HepG2 (cell line): ENCODE measurements at regions not wholly inside any gene's neighbourhood (a gene's known extent, or its start where the extent isn't known, plus 50 kb on each side); places are given as distances from the start of the nearest gene placed in this dataset.

ENCODE experiments used
- ATAC-seq: fragments of 200-7000 bp; cut with Tn5 transposase; 3 replicates; pipeline ENCODE4 v1.9.1; 2020; ENCODE audit warnings: mild to moderate bottlenecking, moderate library complexity
- BruUV-seq: library from RNA; stranded (reverse); fragments of 400-500 nt; replicated peaks from 2 replicates; lab custom pipeline; 2021; lab: Mats Ljungman, UMichigan
- CTCF ChIA-PET: fragments of 300-600 bp; formaldehyde crosslinking; extraction: SDS; loops from one replicate; lab custom pipeline; 2021; ENCODE audit warnings: low total read pairs, inconsistent platforms, low intra/inter-chr PET ratio; lab: Yijun Ruan, JAX
- POLR2A ChIA-PET: fragments of 350-600 bp; sonication (Branson Sonifier 250); formaldehyde crosslinking; loops from one replicate; lab custom pipeline; 2020; ENCODE audit warnings: antibody characterized with exemption, inconsistent platforms; lab: Yijun Ruan, JAX
- DNase-seq: peaks from one replicate; pipeline ENCODE4 v3.0.0-alpha.2; 2015; ENCODE audit warnings: low spot score
- FAIRE-seq: peaks from 3 replicates; lab custom pipeline; 2011; peaks lifted over from hg19 to GRCh38; lab: Jason Lieb, UNC
- H2AFZ ChIP-seq: one replicate; pipeline ENCODE4 v1.6.1; 2011; ENCODE audit warnings: low read length, inconsistent platforms
- H3K27ac ChIP-seq: fragments of 300-600 bp; 3 replicates; pipeline ENCODE4 v1.8.0; 2011; ENCODE audit warnings: mixed run types, mild to moderate bottlenecking, mixed read lengths, low read length, inconsistent platforms; ENCODE audit not compliant: insufficient read depth; ENCODE audit errors: extremely low read length
- H3K27me3 ChIP-seq, 2 experiments: fragments of 200-600 bp in 1 of 2; 2 replicates in 1 of 2; 3 replicates in 1 of 2; pipeline versions ENCODE4 v1.6.0 to v1.8.0; 2011; ENCODE audit warnings: low read length in 2 of 2, mild to moderate bottlenecking in 2 of 2, moderate library complexity in 2 of 2, inconsistent platforms in 1 of 2; ENCODE audit not compliant: insufficient read depth in 2 of 2, control insufficient read depth in 1 of 2
- H3K36me3 ChIP-seq, 2 experiments: fragments of 200-600 bp in 1 of 2; replicated peaks in 1 of 2; 2 replicates in 1 of 2; 3 replicates in 1 of 2; pipeline versions ENCODE4 v1.5.1 to v1.8.0; 2011; ENCODE audit warnings: low read length in 2 of 2, inconsistent platforms in 1 of 2; ENCODE audit not compliant: insufficient read depth in 2 of 2, control insufficient read depth in 1 of 2
- H3K4me1 ChIP-seq: 2 replicates; pipeline ENCODE4 v1.5.1; 2012; ENCODE audit warnings: low read length, inconsistent platforms; ENCODE audit not compliant: insufficient read depth
- H3K4me2 ChIP-seq: 2 replicates; pipeline ENCODE4 v1.6.0; 2011; ENCODE audit warnings: low read depth, low read length, inconsistent platforms
- H3K4me3 ChIP-seq, 3 experiments: fragments of 200-600 bp in 1 of 3; sonication (generic), shearing (Covaris generic) in 1 of 3; replicated peaks in 1 of 3; 2 replicates each; pipeline ENCODE4 v1.5.1; 2011 to 2016; ENCODE audit warnings: low read length in 3 of 3, inconsistent platforms in 2 of 3, low read depth in 2 of 3, mild to moderate bottlenecking in 2 of 3, control low read depth in 1 of 3, mixed read lengths in 1 of 3; ENCODE audit not compliant: insufficient read depth in 1 of 3
- H3K79me2 ChIP-seq: one replicate; pipeline ENCODE4 v1.6.1; 2011; ENCODE audit warnings: low read length, inconsistent platforms; ENCODE audit not compliant: insufficient read depth
- H3K9ac ChIP-seq: 2 replicates; pipeline ENCODE4 v1.6.0; 2011; ENCODE audit warnings: mild to moderate bottlenecking, low read depth, low read length, inconsistent platforms; ENCODE audit not compliant: insufficient read depth
- H3K9me3 ChIP-seq: 2 replicates; pipeline ENCODE4 v1.5.1; 2012; ENCODE audit warnings: mild to moderate bottlenecking, low read length
- H4K20me1 ChIP-seq: 2 replicates; pipeline ENCODE4 v1.6.0; 2011; ENCODE audit warnings: inconsistent platforms, mild to moderate bottlenecking, low read length, moderate library complexity; ENCODE audit not compliant: insufficient read depth
- BCL6 ChIP-seq: IDR thresholded peaks from 2 replicates; pipeline ENCODE4 v1.6.1; 2016; ENCODE audit warnings: missing genetic modification reagents, missing compliant biosample characterization
- EEA1 ChIP-seq: sonication (generic); formaldehyde crosslinking; IDR thresholded peaks from 2 replicates; pipeline ENCODE4 v1.5.1; 2020; ENCODE audit warnings: mild to moderate bottlenecking, missing genetic modification reagents, borderline replicate concordance
- EHMT2 ChIP-seq: fragments of 200-600 bp; sonication (generic); IDR thresholded peaks from 2 replicates; pipeline ENCODE4 v1.7.0; 2017; ENCODE audit warnings: antibody characterized with exemption, low read depth, low read length, borderline replicate concordance
- ERF ChIP-seq: IDR thresholded peaks from 2 replicates; pipeline ENCODE4 v1.6.1; 2018; ENCODE audit warnings: missing biosample characterization, missing genetic modification reagents
- GATAD2A ChIP-seq: IDR thresholded peaks from 2 replicates; pipeline ENCODE4 v1.6.1; 2016
- JUNB ChIP-seq: sonication (generic); formaldehyde crosslinking; IDR thresholded peaks from 2 replicates; pipeline ENCODE4 v1.8.0; 2022; ENCODE audit warnings: missing genetic modification reagents, mild to moderate bottlenecking, borderline replicate concordance
- NR3C1 ChIP-seq: sonication (generic); formaldehyde crosslinking; IDR thresholded peaks from 2 replicates; pipeline ENCODE4 v1.4.0; 2020; ENCODE audit warnings: missing genetic modification reagents
- SALL2 ChIP-seq: sonication (generic); formaldehyde crosslinking; IDR thresholded peaks from 2 replicates; pipeline ENCODE4 v1.8.1; 2023; ENCODE audit warnings: mild to moderate bottlenecking, missing genetic modification reagents, inconsistent platforms
- SIX4 ChIP-seq: sonication (generic); formaldehyde crosslinking; IDR thresholded peaks from 2 replicates; pipeline ENCODE4 v1.4.0; 2020; ENCODE audit warnings: missing genetic modification reagents
- SMAD3 ChIP-seq: sonication (generic); formaldehyde crosslinking; IDR thresholded peaks from 2 replicates; pipeline ENCODE4 v1.4.0; 2020; ENCODE audit warnings: missing genetic modification reagents
- SNRNP70 ChIP-seq: fragments of 200-400 bp; formaldehyde crosslinking; IDR thresholded peaks from 2 replicates; pipeline ENCODE4 v1.6.1; 2017; ENCODE audit warnings: mild to moderate bottlenecking, low read depth, low read length, moderate library complexity
- SP140L ChIP-seq: sonication (generic); formaldehyde crosslinking; IDR thresholded peaks from 2 replicates; pipeline ENCODE4 v1.4.0; 2020; ENCODE audit warnings: missing genetic modification reagents, borderline replicate concordance
- SP2 ChIP-seq: sonication (generic); formaldehyde crosslinking; IDR thresholded peaks from 2 replicates; pipeline ENCODE4 v1.5.1; 2020; ENCODE audit warnings: mild to moderate bottlenecking, missing genetic modification reagents
- ZBTB20 ChIP-seq: sonication (generic); formaldehyde crosslinking; IDR thresholded peaks from 2 replicates; pipeline ENCODE4 v1.8.1; 2023; ENCODE audit warnings: missing genetic modification reagents, low read depth, mild to moderate bottlenecking, borderline replicate concordance
- ZNF605 ChIP-seq: sonication (generic); formaldehyde crosslinking; IDR thresholded peaks from 2 replicates; pipeline ENCODE4 v1.8.0; 2022; ENCODE audit warnings: mild to moderate bottlenecking, missing genetic modification reagents
- ZNF703 ChIP-seq: sonication (generic); formaldehyde crosslinking; IDR thresholded peaks from 2 replicates; pipeline ENCODE4 v1.5.1; 2020; ENCODE audit warnings: missing genetic modification reagents, mild to moderate bottlenecking, moderate library complexity, borderline replicate concordance
- WGBS: methylation state at CpG from one replicate; pipeline ENCODE4 v1.1.6; 2017; ENCODE audit warnings: low lambda C conversion rate; 5-methylcytosine and 5-hydroxymethylcytosine counted together
- in situ Hi-C: cut with HindIII; loops from 2 replicates; pipeline ENCODE4 v1.10.0; 2017; ENCODE audit warnings: low pct_unique_long_range_greater_than_20kb; ENCODE audit not compliant: extremely low pct_ligation_motif_present
- intact Hi-C: fragments of 100-400 bp; cut with micrococcal nuclease; formaldehyde crosslinking; loops from one replicate; pipeline ENCODE4 v1.10.0; 2022; ENCODE audit not compliant: unreplicated experiment
- TF ChIP-seq, protein P1 (sequence below): conservative IDR thresholded peaks from 2 replicates; pipeline ENCODE4 v1.6.1; 2018; ENCODE audit warnings: missing genetic modification reagents
- TF ChIP-seq, protein P2 (sequence below), 2 experiments: fragments of 450-650 bp in 1 of 2; sonication (generic) in 1 of 2; formaldehyde crosslinking; IDR thresholded peaks; 2 replicates each; pipeline versions ENCODE4 v1.5.0 to v1.8.0; 2020 to 2022; ENCODE audit warnings: mild to moderate bottlenecking in 1 of 2, missing genetic modification reagents in 1 of 2

DNA sequence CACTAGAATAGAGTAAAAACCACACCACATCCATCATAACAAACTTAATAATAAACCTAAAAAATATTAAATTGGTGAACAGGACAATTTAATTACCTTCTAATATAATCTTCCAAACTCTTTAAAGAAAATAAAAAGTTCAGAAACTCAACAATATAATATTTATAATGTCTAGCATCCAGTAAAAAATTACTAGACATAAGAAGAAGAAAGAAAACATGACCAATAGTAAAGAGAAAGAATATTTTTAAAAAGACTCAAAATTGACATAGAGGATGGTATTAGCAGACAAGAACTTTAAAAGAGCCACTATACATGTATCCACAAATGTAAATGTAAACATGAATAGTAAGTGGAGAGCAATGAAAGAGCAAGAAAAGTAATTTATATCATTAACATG is 388.4 kb downstream of the TFEC start:
- Histone ChIP-seq H3K36me3 (no peaks in the 10 kb centered on the region), H3K4me1 (no peaks in the 10 kb centered on the region), H3K79me2 (no peaks in the 10 kb centered on the region), H4K20me1 (no peaks in the 10 kb centered on the region), H3K27ac (no peak overlapping the region), H2AFZ (no peak overlapping the region), H3K4me3 (no peak overlapping the region), H3K9ac (no peak overlapping the region), H3K9me3 (no peaks in the 10 kb centered on the region), H3K27me3 (no peaks in the 10 kb centered on the region), H3K4me2 (no peak overlapping the region)
- intact Hi-C loops = no loop called here
- POLR2A ChIA-PET = no interaction called here
- TF ChIP-seq SIX4 (CRISPR knock-in tag) = no peak
- TF ChIP-seq SP2 (CRISPR knock-in tag) = no peak
- no peak for TF ChIP-seq SALL2 (CRISPR knock-in tag)
- in situ Hi-C loops = no loop called here
- ATAC-seq (no peak), FAIRE-seq (no peak), DNase-seq (no peak)
- CTCF ChIA-PET = no interaction called here
- BruUV-seq = no TSS peak

DNA sequence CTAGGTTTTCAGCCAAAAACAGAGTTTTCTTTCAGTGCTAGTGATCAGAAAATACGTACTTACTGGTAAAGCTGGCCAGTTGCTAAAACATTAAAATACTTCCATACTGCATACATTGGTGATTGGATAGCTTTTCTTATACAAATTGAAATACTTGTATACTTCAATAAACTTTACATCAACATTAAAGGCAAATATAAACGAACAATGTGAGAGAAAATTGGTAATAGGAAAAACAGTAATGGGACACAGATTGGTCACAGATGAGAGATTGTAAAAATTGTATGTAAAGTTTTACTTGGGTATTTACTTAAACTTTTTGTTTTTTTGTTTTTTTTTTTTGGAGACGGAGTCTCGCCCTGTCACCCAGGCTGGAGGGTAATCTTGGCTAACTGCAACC is 391.7 kb downstream of the TFEC start:
- WGBS = 39% methylated on average over 4 of the region's 4 CpGs
- DNase-seq (no peak), FAIRE-seq (no peak), ATAC-seq (no peak)
- Histone ChIP-seq H3K4me3 (no peak overlapping the region), H3K36me3 (no peaks in the 10 kb centered on the region), H2AFZ (no peak overlapping the region), H3K79me2 (no peaks in the 10 kb centered on the region), H4K20me1 (no peaks in the 10 kb centered on the region), H3K9me3 (no peaks in the 10 kb centered on the region), H3K9ac (no peak overlapping the region), H3K4me1 (no peaks in the 10 kb centered on the region), H3K27me3 (no peaks in the 10 kb centered on the region), H3K27ac (no peak overlapping the region), H3K4me2 (no peak overlapping the region)
- ChIA-PET POLR2A (no interaction called here), CTCF (no interaction called here)
- no TSS peak for BruUV-seq
- intact Hi-C loops = no loop called here
- in situ Hi-C loops = no loop called here
- TF ChIP-seq, protein P1, sequence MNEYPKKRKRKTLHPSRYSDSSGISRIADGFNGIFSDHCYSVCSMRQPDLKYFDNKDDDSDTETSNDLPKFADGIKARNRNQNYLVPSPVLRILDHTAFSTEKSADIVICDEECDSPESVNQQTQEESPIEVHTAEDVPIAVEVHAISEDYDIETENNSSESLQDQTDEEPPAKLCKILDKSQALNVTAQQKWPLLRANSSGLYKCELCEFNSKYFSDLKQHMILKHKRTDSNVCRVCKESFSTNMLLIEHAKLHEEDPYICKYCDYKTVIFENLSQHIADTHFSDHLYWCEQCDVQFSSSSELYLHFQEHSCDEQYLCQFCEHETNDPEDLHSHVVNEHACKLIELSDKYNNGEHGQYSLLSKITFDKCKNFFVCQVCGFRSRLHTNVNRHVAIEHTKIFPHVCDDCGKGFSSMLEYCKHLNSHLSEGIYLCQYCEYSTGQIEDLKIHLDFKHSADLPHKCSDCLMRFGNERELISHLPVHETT (CRISPR knock-in tag) = no peak
- TF ChIP-seq, protein P2, sequence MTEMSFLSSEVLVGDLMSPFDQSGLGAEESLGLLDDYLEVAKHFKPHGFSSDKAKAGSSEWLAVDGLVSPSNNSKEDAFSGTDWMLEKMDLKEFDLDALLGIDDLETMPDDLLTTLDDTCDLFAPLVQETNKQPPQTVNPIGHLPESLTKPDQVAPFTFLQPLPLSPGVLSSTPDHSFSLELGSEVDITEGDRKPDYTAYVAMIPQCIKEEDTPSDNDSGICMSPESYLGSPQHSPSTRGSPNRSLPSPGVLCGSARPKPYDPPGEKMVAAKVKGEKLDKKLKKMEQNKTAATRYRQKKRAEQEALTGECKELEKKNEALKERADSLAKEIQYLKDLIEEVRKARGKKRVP (CRISPR knock-in tag; IDR thresholded peaks at IDR 0.05) = no peak
- TF ChIP-seq EEA1 (CRISPR knock-in tag) = no peak
- no peak for TF ChIP-seq ZNF703 (CRISPR knock-in tag)
- TF ChIP-seq SNRNP70 = no peak
- no peak for TF ChIP-seq ERF (CRISPR knock-in tag)
- TF ChIP-seq BCL6 (CRISPR knock-in tag) = no peak
- no peak for TF ChIP-seq GATAD2A (CRISPR knock-in tag)
- TF ChIP-seq SP140L (CRISPR knock-in tag) = no peak
- no peak for TF ChIP-seq JUNB (CRISPR knock-in tag)
- no peak for TF ChIP-seq ZBTB20 (CRISPR knock-in tag)
- TF ChIP-seq NR3C1 = no peak
- TF ChIP-seq SMAD3 (CRISPR knock-in tag) = no peak
- no peak for TF ChIP-seq EHMT2
- TF ChIP-seq ZNF605 (CRISPR knock-in tag) = no peak
